ENCODE measurements at regions not wholly inside any gene's neighbourhood (a gene's known extent, or its start where the extent isn't known, plus 50 kb on each side); places are given as distances from the start of the nearest gene placed in this dataset.

DNA sequence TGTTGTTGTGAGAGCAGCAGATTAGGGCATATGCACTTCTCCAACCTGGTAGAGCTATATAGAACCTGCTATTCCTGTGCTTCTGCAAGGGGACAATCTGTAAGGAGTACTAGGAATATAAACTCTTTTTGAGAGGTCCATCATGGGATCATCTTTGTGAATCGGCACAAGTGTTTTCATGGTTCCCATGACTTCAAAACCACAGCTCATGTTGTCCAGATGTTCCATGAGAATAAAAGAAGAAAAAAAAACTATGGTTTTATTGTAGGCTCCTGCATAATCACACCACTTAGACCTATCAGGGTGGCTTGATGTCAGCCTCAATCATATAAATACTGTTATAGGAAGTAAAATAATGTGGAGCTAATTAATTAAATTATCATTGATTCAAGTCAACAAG is 311.4 kb upstream of the ATP2B1 start:
- Histone ChIP-seq H3K27ac (ENCODE audit: low read depth in 1 of 3, low read length in 2 of 3) (no peak overlapping the region), H3K9me3 (ENCODE audit: control insufficient read depth in 2 of 2, insufficient read depth in 1 of 2, low read depth in 1 of 2, low read length in 1 of 2) (no peaks in the 10 kb centered on the region), H3K4me3 (ENCODE audit: low read depth in 1 of 3, low read length in 3 of 3) (no peak overlapping the region), H3K36me3 (ENCODE audit: control insufficient read depth in 3 of 3, insufficient read depth in 2 of 3, low read depth in 1 of 3, low read length in 3 of 3) (no peaks in the 10 kb centered on the region), H3K4me1 (ENCODE audit: control insufficient read depth in 3 of 3, insufficient read depth in 2 of 3, low read depth in 1 of 3, low read length in 2 of 3) (peaks cover 0 to 11% (median 2%) of the 10 kb centered on the region in 3 donors), H3K27me3 (ENCODE audit: control insufficient read depth in 3 of 3, insufficient read depth in 3 of 3, low read length in 3 of 3) (no peaks in the 10 kb centered on the region)
- FAIRE-seq: no peak
- no peak for DNase-seq
- WGBS, 3 donors: 74 to 89% (median 83%) methylated on average over 1 of the region's 1 CpG

DNA sequence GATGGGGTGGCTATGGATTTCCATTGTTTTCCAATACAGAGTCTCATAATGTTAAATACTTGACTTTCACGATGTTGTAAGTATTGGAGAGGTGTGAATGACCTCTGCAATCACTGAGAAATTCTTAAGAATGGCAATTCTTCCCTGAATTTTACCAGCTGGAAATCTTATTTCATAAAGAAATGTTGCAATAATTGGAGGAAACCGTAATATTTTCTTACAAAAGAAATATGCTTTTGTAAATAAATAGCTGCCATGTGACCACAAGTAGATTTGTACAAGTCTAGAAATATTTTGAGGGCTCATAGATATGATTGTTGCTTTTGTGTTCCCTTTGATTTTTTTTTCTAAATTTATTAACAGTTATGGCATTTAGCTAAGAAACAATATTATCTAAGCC is 308.7 kb upstream of the ATP2B1 start:
- no peaks in the 10 kb centered on the region for H3K27me3 ChIP-seq (ENCODE audit: control insufficient read depth in 3 of 3, insufficient read depth in 3 of 3, low read length in 3 of 3)
- H3K4me1 ChIP-seq (ENCODE audit: control insufficient read depth in 3 of 3, insufficient read depth in 2 of 3, low read depth in 1 of 3, low read length in 2 of 3): peaks cover 0 to 3% (median 0%) of the 10 kb centered on the region in 3 donors
- H3K4me3 ChIP-seq (ENCODE audit: low read depth in 1 of 3, low read length in 3 of 3): no peak overlapping the region
- DNase-seq (no peak), FAIRE-seq (no peak)
- no peak overlapping the region for H3K27ac ChIP-seq (ENCODE audit: low read depth in 1 of 3, low read length in 2 of 3)
- H3K36me3 ChIP-seq (ENCODE audit: control insufficient read depth in 3 of 3, insufficient read depth in 2 of 3, low read depth in 1 of 3, low read length in 3 of 3): no peaks in the 10 kb centered on the region
- no peaks in the 10 kb centered on the region for H3K9me3 ChIP-seq (ENCODE audit: control insufficient read depth in 2 of 2, insufficient read depth in 1 of 2, low read depth in 1 of 2, low read length in 1 of 2)
- WGBS, 3 donors: 84 to 92% (median 85%) methylated on average over 2 of the region's 2 CpGs

DNA sequence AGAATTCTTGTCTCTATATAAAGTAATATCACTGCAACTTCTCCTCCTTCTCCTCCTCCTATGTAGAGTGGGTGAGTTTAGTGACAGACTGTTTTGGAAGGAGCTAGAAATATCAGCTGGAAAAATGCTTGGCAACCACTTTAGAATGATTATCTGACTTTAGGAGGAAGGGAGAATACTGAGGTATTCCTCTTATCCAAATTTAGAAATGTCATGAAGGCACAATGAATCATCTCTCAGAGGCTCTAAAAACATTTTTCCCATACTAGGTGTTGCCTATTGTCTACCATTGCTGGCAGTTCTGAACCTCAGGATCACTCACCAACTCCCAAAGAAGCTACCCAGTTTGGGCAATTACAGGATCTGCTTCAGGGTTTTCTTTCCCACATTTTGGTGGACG is 306.6 kb upstream of the ATP2B1 start:
- no peak for FAIRE-seq
- 70 to 76% (median 72%) methylated on average over 1 of the region's 1 CpG for WGBS, 3 donors

GRCh38 chr12:90013409-90013808 is 304.8 kb upstream of the ATP2B1 start:
- H3K36me3 ChIP-seq (ENCODE audit: control insufficient read depth in 3 of 3, insufficient read depth in 2 of 3, low read depth in 1 of 3, low read length in 3 of 3): no peaks in the 10 kb centered on the region
- H3K9me3 ChIP-seq (ENCODE audit: control insufficient read depth in 2 of 2, insufficient read depth in 1 of 2, low read depth in 1 of 2, low read length in 1 of 2): no peaks in the 10 kb centered on the region
- no peak overlapping the region for H3K27ac ChIP-seq (ENCODE audit: low read depth in 1 of 3, low read length in 2 of 3)
- no peak for FAIRE-seq
- H3K27me3 ChIP-seq (ENCODE audit: control insufficient read depth in 3 of 3, insufficient read depth in 3 of 3, low read length in 3 of 3): no peaks in the 10 kb centered on the region
- DNase-seq: peak in 1 of 2 donors; percentile 32
- no peak overlapping the region for H3K4me3 ChIP-seq (ENCODE audit: low read depth in 1 of 3, low read length in 3 of 3)
- H3K4me1 ChIP-seq (ENCODE audit: control insufficient read depth in 3 of 3, insufficient read depth in 2 of 3, low read depth in 1 of 3, low read length in 2 of 3): peaks cover 0 to 2% (median 0%) of the 10 kb centered on the region in 3 donors

More for the DNA sequence above, 306.6 kb upstream of the ATP2B1 start:
- no peak for DNase-seq
- Histone ChIP-seq H3K4me1 (ENCODE audit: control insufficient read depth in 3 of 3, insufficient read depth in 2 of 3, low read depth in 1 of 3, low read length in 2 of 3) (no peaks in the 10 kb centered on the region), H3K36me3 (ENCODE audit: control insufficient read depth in 3 of 3, insufficient read depth in 2 of 3, low read depth in 1 of 3, low read length in 3 of 3) (no peaks in the 10 kb centered on the region), H3K4me3 (ENCODE audit: low read depth in 1 of 3, low read length in 3 of 3) (no peak overlapping the region), H3K9me3 (ENCODE audit: control insufficient read depth in 2 of 2, insufficient read depth in 1 of 2, low read depth in 1 of 2, low read length in 1 of 2) (no peaks in the 10 kb centered on the region), H3K27me3 (ENCODE audit: control insufficient read depth in 3 of 3, insufficient read depth in 3 of 3, low read length in 3 of 3) (no peaks in the 10 kb centered on the region), H3K27ac (ENCODE audit: low read depth in 1 of 3, low read length in 2 of 3) (no peak overlapping the region)

DNA sequence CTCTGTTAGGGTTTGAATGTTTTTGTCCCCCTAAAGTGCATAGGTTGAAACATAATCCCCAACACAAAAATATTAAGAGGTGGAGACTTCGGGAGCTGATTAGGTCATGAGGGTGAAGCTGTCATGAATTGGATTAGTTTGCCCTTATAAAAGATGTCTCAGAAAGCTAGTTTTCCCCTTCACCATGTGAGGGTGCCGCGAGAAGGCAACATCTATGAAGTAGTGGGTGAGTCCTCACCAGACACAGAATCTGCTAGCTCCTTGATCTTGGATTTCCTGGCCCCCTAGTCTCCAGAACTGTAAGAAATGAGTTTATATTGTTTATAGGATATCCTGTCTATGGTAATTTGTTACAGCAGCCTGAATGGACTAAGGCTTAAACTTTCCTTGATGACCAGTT is 301.5 kb upstream of the ATP2B1 start:
- H3K4me3 ChIP-seq (ENCODE audit: low read depth in 1 of 3, low read length in 3 of 3): no peak overlapping the region
- WGBS, 3 donors: 89 to 97% (median 95%) methylated on average over 3 of the region's 3 CpGs
- no peaks in the 10 kb centered on the region for H3K27me3 ChIP-seq (ENCODE audit: control insufficient read depth in 3 of 3, insufficient read depth in 3 of 3, low read length in 3 of 3)
- H3K4me1 ChIP-seq (ENCODE audit: control insufficient read depth in 3 of 3, insufficient read depth in 2 of 3, low read depth in 1 of 3, low read length in 2 of 3): peaks cover 0 to 2% (median 0%) of the 10 kb centered on the region in 3 donors
- FAIRE-seq (no peak), DNase-seq (no peak)
- no peaks in the 10 kb centered on the region for H3K36me3 ChIP-seq (ENCODE audit: control insufficient read depth in 3 of 3, insufficient read depth in 2 of 3, low read depth in 1 of 3, low read length in 3 of 3)
- no peaks in the 10 kb centered on the region for H3K9me3 ChIP-seq (ENCODE audit: control insufficient read depth in 2 of 2, insufficient read depth in 1 of 2, low read depth in 1 of 2, low read length in 1 of 2)
- no peak overlapping the region for H3K27ac ChIP-seq (ENCODE audit: low read depth in 1 of 3, low read length in 2 of 3)

DNA sequence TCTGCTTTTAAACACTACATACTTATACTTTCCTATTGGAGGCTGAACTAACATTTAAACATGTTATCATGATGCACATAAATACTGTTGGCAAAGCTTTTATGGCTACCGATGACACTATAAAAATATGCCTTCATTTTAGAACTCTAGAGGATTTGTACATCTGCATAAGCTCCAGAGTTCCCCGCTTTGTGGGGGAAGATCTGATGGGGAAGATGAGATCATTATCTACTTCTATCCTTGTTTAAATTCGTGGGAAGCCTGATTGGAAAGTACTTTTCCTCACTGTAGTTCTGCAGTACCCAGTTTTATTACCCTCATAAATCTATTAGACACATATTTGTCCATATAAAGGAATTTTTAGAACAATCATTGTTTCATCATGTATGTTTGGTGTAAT is 299.6 kb upstream of the ATP2B1 start:
- 27 to 50% (median 34%) methylated on average over 3 of the region's 3 CpGs for WGBS, 3 donors
- no peak overlapping the region for H3K27ac ChIP-seq (ENCODE audit: low read depth in 1 of 3, low read length in 2 of 3)
- no peak for DNase-seq
- H3K4me1 ChIP-seq (ENCODE audit: control insufficient read depth in 3 of 3, insufficient read depth in 2 of 3, low read depth in 1 of 3, low read length in 2 of 3): peaks cover 0 to 2% (median 0%) of the 10 kb centered on the region in 3 donors
- no peaks in the 10 kb centered on the region for H3K27me3 ChIP-seq (ENCODE audit: control insufficient read depth in 3 of 3, insufficient read depth in 3 of 3, low read length in 3 of 3)
- FAIRE-seq: no peak
- H3K9me3 ChIP-seq (ENCODE audit: control insufficient read depth in 2 of 2, insufficient read depth in 1 of 2, low read depth in 1 of 2, low read length in 1 of 2): no peaks in the 10 kb centered on the region
- H3K36me3 ChIP-seq (ENCODE audit: control insufficient read depth in 3 of 3, insufficient read depth in 2 of 3, low read depth in 1 of 3, low read length in 3 of 3): no peaks in the 10 kb centered on the region
- no peak overlapping the region for H3K4me3 ChIP-seq (ENCODE audit: low read depth in 1 of 3, low read length in 3 of 3)

- Histone ChIP-seq H3K4me3 (ENCODE audit: low read depth in 1 of 3, low read length in 3 of 3) (no peak overlapping the region), H3K9me3 (ENCODE audit: control insufficient read depth in 2 of 2, insufficient read depth in 1 of 2, low read depth in 1 of 2, low read length in 1 of 2) (no peaks in the 10 kb centered on the region), H3K36me3 (ENCODE audit: control insufficient read depth in 3 of 3, insufficient read depth in 2 of 3, low read depth in 1 of 3, low read length in 3 of 3) (no peaks in the 10 kb centered on the region), H3K27me3 (ENCODE audit: control insufficient read depth in 3 of 3, insufficient read depth in 3 of 3, low read length in 3 of 3) (no peaks in the 10 kb centered on the region), H3K4me1 (ENCODE audit: control insufficient read depth in 3 of 3, insufficient read depth in 2 of 3, low read depth in 1 of 3, low read length in 2 of 3) (peaks cover 0 to 2% (median 0%) of the 10 kb centered on the region in 3 donors), H3K27ac (ENCODE audit: low read depth in 1 of 3, low read length in 2 of 3) (no peak overlapping the region)
- 77 to 88% (median 85%) methylated on average over 5 of the region's 5 CpGs for WGBS, 3 donors
- FAIRE-seq (no peak), DNase-seq (no peak)
Measured at GRCh38 chr12:90004319-90005074, 295.9 kb upstream of the ATP2B1 start.

DNA sequence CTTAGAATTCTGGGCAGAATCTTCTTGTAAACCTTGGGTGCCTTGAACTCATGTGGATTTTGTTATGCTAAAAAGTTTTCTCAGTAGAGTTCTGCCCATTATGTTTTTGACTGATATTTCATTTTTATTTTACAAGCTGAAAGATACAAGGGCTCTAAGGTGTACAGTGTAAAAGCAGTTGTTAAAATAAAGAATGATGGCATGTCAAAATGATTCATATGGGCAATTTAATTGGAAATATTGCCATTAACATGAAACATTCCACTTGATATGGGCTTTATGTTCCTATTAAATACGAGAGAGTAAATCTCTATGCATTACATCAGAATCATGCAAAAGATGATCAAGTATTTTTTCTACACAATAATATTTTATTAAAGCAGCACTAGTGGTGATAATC is 295.1 kb upstream of the ATP2B1 start:
- FAIRE-seq (no peak), DNase-seq (no peak)
- peaks cover 0 to under 1% (median 0%) of the 10 kb centered on the region in 3 donors for H3K4me1 ChIP-seq (ENCODE audit: control insufficient read depth in 3 of 3, insufficient read depth in 2 of 3, low read depth in 1 of 3, low read length in 2 of 3)
- H3K27ac ChIP-seq (ENCODE audit: low read depth in 1 of 3, low read length in 2 of 3): no peak overlapping the region
- no peaks in the 10 kb centered on the region for H3K36me3 ChIP-seq (ENCODE audit: control insufficient read depth in 3 of 3, insufficient read depth in 2 of 3, low read depth in 1 of 3, low read length in 3 of 3)
- H3K27me3 ChIP-seq (ENCODE audit: control insufficient read depth in 3 of 3, insufficient read depth in 3 of 3, low read length in 3 of 3): no peaks in the 10 kb centered on the region
- WGBS, 3 donors: 90 to 97% (median 95%) methylated on average over 1 of the region's 1 CpG
- no peaks in the 10 kb centered on the region for H3K9me3 ChIP-seq (ENCODE audit: control insufficient read depth in 2 of 2, insufficient read depth in 1 of 2, low read depth in 1 of 2, low read length in 1 of 2)
- H3K4me3 ChIP-seq (ENCODE audit: low read depth in 1 of 3, low read length in 3 of 3): no peak overlapping the region

GRCh38 chr12:90000721-90001120 is 292.1 kb upstream of the ATP2B1 start:
- FAIRE-seq (no peak), DNase-seq (no peak)
- Histone ChIP-seq H3K27me3 (ENCODE audit: control insufficient read depth in 3 of 3, insufficient read depth in 3 of 3, low read length in 3 of 3) (no peaks in the 10 kb centered on the region), H3K27ac (ENCODE audit: low read depth in 1 of 3, low read length in 2 of 3) (no peak overlapping the region), H3K36me3 (ENCODE audit: control insufficient read depth in 3 of 3, insufficient read depth in 2 of 3, low read depth in 1 of 3, low read length in 3 of 3) (no peaks in the 10 kb centered on the region), H3K4me1 (ENCODE audit: control insufficient read depth in 3 of 3, insufficient read depth in 2 of 3, low read depth in 1 of 3, low read length in 2 of 3) (no peaks in the 10 kb centered on the region), H3K4me3 (ENCODE audit: low read depth in 1 of 3, low read length in 3 of 3) (no peak overlapping the region), H3K9me3 (ENCODE audit: control insufficient read depth in 2 of 2, insufficient read depth in 1 of 2, low read depth in 1 of 2, low read length in 1 of 2) (no peaks in the 10 kb centered on the region)
- 93 to 97% (median 97%) methylated on average over 3 of the region's 3 CpGs for WGBS, 3 donors
